Fibroblast of lung (primary cell): ENCODE measurements at regions not wholly inside any gene's neighbourhood (a gene's known extent, or its start where the extent isn't known, plus 50 kb on each side); places are given as distances from the start of the nearest gene placed in this dataset.
A peak's percentile ranks its signal among the peaks of the same experiment; 100 is the strongest.

Source experiments
- DNase-seq, 2 donors: peaks; one replicate each; pipeline versions ENCODE4 v3.0.0 to v3.0.0-alpha.2; 2010; ENCODE audit warnings: low read depth in 2 of 2
- H2AFZ ChIP-seq: 2 replicates; pipeline ENCODE4 v1.5.1; 2012; ENCODE audit warnings: low read length, control low read depth, inconsistent platforms
- H3K27ac ChIP-seq: 2 replicates; pipeline ENCODE4 v1.5.1; 2011; ENCODE audit warnings: low read length, control low read depth; ENCODE audit not compliant: insufficient read depth
- H3K27me3 ChIP-seq: 2 replicates; pipeline ENCODE4 v1.5.1; 2011; ENCODE audit warnings: mild to moderate bottlenecking, low read length; ENCODE audit not compliant: control insufficient read depth, insufficient read depth
- H3K36me3 ChIP-seq: 2 replicates; pipeline ENCODE4 v1.5.1; 2011; ENCODE audit warnings: low read length; ENCODE audit not compliant: control insufficient read depth, insufficient read depth
- H3K4me1 ChIP-seq: 2 replicates; pipeline ENCODE4 v1.5.1; 2011; ENCODE audit warnings: low read length; ENCODE audit not compliant: control insufficient read depth, insufficient read depth; ENCODE audit errors: extremely low read depth
- H3K4me2 ChIP-seq: 2 replicates; pipeline ENCODE4 v1.5.1; 2011; ENCODE audit warnings: low read length, control low read depth; ENCODE audit not compliant: insufficient read depth; ENCODE audit errors: extremely low read depth
- H3K4me3 ChIP-seq, 4 experiments: fragments of 200-600 bp in 1 of 4; sonication (generic) in 1 of 4; replicated peaks in 1 of 4; 2 replicates each; pipeline ENCODE4 v1.5.1; 2011 to 2016; ENCODE audit warnings: low read length in 4 of 4, low read depth in 3 of 4, mild to moderate bottlenecking in 3 of 4, control low read depth in 2 of 4, inconsistent platforms in 1 of 4, mixed read lengths in 1 of 4; ENCODE audit not compliant: insufficient read depth in 1 of 4; ENCODE audit errors: control extremely low read depth in 1 of 4
- H3K79me2 ChIP-seq: 2 replicates; pipeline ENCODE4 v1.5.1; 2012; ENCODE audit warnings: mild to moderate bottlenecking, low read length, inconsistent platforms; ENCODE audit not compliant: control insufficient read depth, insufficient read depth
- H3K9ac ChIP-seq: 2 replicates; pipeline ENCODE4 v1.5.1; 2011; ENCODE audit warnings: mild to moderate bottlenecking, low read length, control low read depth; ENCODE audit not compliant: insufficient read depth
- H3K9me3 ChIP-seq: 2 replicates; pipeline ENCODE4 v1.5.1; 2012; ENCODE audit warnings: low read depth, low read length; ENCODE audit not compliant: control insufficient read depth, insufficient read depth
- H4K20me1 ChIP-seq: 2 replicates; pipeline ENCODE4 v1.5.1; 2011; ENCODE audit warnings: low read length; ENCODE audit not compliant: control insufficient read depth, insufficient read depth; ENCODE audit errors: extremely low read depth
- EZH2 ChIP-seq: IDR thresholded peaks from 2 replicates; pipeline ENCODE4 v1.5.1; 2012; ENCODE audit warnings: low read length, control low read depth, mild to moderate bottlenecking; ENCODE audit errors: missing control alignments
- TF ChIP-seq, protein P1 (sequence below), 2 donors: IDR thresholded peaks in 1 of 2; conservative IDR thresholded peaks in 1 of 2; 1 replicate in 1 of 2; 2 replicates in 1 of 2; pipeline ENCODE4 v1.5.1; 2011 to 2012; ENCODE audit warnings: low read length in 2 of 2, control low read depth in 1 of 2, inconsistent platforms in 1 of 2, low read depth in 1 of 2, mild to moderate bottlenecking in 1 of 2

GRCh38 chr14:50052517-50052916, 63.9 kb downstream of the VCPKMT start:
- Histone ChIP-seq H4K20me1 (no peaks in the 10 kb centered on the region), H3K4me1 (no peaks in the 10 kb centered on the region), H3K9me3 (no peaks in the 10 kb centered on the region), H3K36me3 (no peaks in the 10 kb centered on the region), H3K4me3 (no peak overlapping the region), H3K4me2 (no peak overlapping the region), H3K27me3 (no peaks in the 10 kb centered on the region), H3K79me2 (no peaks in the 10 kb centered on the region), H2AFZ (no peak overlapping the region), H3K27ac (no peak overlapping the region), H3K9ac (no peak overlapping the region)
- TF ChIP-seq EZH2 = no peak
- TF ChIP-seq, protein P1, sequence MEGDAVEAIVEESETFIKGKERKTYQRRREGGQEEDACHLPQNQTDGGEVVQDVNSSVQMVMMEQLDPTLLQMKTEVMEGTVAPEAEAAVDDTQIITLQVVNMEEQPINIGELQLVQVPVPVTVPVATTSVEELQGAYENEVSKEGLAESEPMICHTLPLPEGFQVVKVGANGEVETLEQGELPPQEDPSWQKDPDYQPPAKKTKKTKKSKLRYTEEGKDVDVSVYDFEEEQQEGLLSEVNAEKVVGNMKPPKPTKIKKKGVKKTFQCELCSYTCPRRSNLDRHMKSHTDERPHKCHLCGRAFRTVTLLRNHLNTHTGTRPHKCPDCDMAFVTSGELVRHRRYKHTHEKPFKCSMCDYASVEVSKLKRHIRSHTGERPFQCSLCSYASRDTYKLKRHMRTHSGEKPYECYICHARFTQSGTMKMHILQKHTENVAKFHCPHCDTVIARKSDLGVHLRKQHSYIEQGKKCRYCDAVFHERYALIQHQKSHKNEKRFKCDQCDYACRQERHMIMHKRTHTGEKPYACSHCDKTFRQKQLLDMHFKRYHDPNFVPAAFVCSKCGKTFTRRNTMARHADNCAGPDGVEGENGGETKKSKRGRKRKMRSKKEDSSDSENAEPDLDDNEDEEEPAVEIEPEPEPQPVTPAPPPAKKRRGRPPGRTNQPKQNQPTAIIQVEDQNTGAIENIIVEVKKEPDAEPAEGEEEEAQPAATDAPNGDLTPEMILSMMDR (conservative IDR thresholded peaks at IDR 0.05 in 1 of 2, IDR thresholded peaks at IDR 0.05 in 1 of 2; ENCODE audit: low read depth in 1 of 2, low read length in 2 of 2) = no peak
- DNase-seq = no peak

DNA sequence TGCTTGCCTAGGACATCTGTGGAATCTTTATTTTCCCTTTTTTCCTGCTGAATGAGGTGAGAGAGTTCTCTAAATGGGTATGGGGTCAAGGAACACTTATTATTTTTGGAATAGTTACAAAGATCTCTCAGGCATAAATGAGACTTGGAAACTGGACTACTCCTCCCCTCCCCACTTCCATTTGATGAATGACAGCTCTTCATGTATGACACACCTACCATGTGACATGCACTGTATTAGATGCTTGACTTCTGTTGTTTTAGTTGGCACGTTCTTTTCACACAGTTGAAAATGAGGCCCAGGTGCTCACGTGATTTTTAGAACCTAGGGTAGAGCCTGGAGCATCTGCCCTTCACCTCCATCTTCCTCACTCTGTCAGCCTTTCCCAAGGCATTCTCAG, 62.4 kb downstream of the VCPKMT start:
- H3K4me3 ChIP-seq = no peak overlapping the region
- no peak overlapping the region for H3K27ac ChIP-seq
- H4K20me1 ChIP-seq = no peaks in the 10 kb centered on the region
- H2AFZ ChIP-seq = no peak overlapping the region
- no peak overlapping the region for H3K4me2 ChIP-seq
- H3K27me3 ChIP-seq = no peaks in the 10 kb centered on the region
- DNase-seq = no peak
- no peaks in the 10 kb centered on the region for H3K4me1 ChIP-seq
- H3K9ac ChIP-seq = no peak overlapping the region
- no peaks in the 10 kb centered on the region for H3K79me2 ChIP-seq
- no peaks in the 10 kb centered on the region for H3K9me3 ChIP-seq
- no peak for TF ChIP-seq EZH2
- TF ChIP-seq, protein P1 (conservative IDR thresholded peaks at IDR 0.05 in 1 of 2, IDR thresholded peaks at IDR 0.05 in 1 of 2; ENCODE audit: low read depth in 1 of 2, low read length in 2 of 2) = no peak
- no peaks in the 10 kb centered on the region for H3K36me3 ChIP-seq

DNA sequence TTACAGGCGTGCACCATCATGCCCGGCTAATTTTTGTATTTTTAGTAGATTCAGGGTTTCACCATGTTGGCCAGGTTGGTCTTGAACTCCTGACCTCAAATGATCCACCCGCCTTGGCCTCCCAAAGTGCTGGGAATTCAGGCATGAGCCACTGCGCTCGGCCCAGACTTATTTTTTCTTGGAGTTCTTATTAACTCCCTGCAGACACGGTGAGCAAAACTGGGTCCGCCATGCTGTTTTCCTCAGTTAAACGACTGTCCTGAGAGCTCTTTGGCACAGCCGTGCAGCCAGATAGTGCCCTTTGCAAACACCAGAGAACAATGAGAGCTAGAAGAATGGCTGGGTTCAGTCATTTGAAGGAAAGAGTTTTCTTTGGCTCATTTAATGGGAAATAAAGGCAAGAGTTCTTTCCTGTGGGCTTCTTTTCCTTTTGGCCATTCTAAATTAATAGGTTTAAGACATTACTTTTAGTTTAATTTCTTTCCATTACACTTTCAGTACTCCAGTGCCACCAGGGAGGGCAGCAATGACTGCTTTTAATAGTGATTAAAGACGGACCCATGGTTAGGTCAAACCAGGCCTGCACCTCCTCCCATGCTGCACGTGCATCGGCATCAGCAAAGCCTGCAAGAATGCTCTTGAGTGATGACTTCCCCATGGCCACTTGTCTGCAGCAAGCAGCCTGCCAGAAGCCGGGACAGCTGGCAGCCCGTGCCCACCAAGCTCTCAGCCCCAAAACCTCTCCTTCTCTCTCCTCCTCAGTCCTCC, 60.7 kb downstream of the VCPKMT start:
- Histone ChIP-seq H4K20me1 (no peaks in the 10 kb centered on the region), H3K4me1 (peaks cover 7% of the 10 kb centered on the region), H3K36me3 (no peaks in the 10 kb centered on the region), H3K9me3 (no peaks in the 10 kb centered on the region), H3K4me3 (no peak overlapping the region), H3K79me2 (no peaks in the 10 kb centered on the region), H2AFZ (no peak overlapping the region), H3K9ac (no peak overlapping the region), H3K4me2 (no peak overlapping the region), H3K27ac (no peak overlapping the region), H3K27me3 (no peaks in the 10 kb centered on the region)
- TF ChIP-seq EZH2 = no peak
- TF ChIP-seq, protein P1 (conservative IDR thresholded peaks at IDR 0.05 in 1 of 2, IDR thresholded peaks at IDR 0.05 in 1 of 2; ENCODE audit: low read depth in 1 of 2, low read length in 2 of 2) = peak in 1 of 2 donors; percentile 16
- no peak for DNase-seq
